ENCODE measurements at regions not wholly inside any gene's neighbourhood (a gene's known extent, or its start where the extent isn't known, plus 50 kb on each side); places are given as distances from the start of the nearest gene placed in this dataset.
A peak's percentile ranks its signal among the peaks of the same experiment; 100 is the strongest.

- DNase-seq (ENCODE audit: low spot score): no peak
Measured at GRCh38 chr6:149182262-149182661, 135.2 kb upstream of the TAB2 start.

- no peak for DNase-seq (ENCODE audit: low spot score)
Measured at GRCh38 chr6:149184523-149184922, 133.0 kb upstream of the TAB2 start.

- DNase-seq (ENCODE audit: low spot score): no peak
Measured at GRCh38 chr6:149185799-149186357, 131.6 kb upstream of the TAB2 start.

GRCh38 chr6:149186873-149187272, 130.6 kb upstream of the TAB2 start:
- no peak for DNase-seq (ENCODE audit: low spot score)

- DNase-seq (ENCODE audit: low spot score): peak; percentile 35
Measured at GRCh38 chr6:149190224-149190831, 127.2 kb upstream of the TAB2 start.

- peak; percentile 42 for DNase-seq (ENCODE audit: low spot score)
Measured at GRCh38 chr6:149194820-149195558, 122.5 kb upstream of the TAB2 start.

- DNase-seq (ENCODE audit: low spot score): no peak
Measured at GRCh38 chr6:149196091-149196490, 121.4 kb upstream of the TAB2 start.

- no peak for DNase-seq (ENCODE audit: low spot score)
Measured at GRCh38 chr6:149197482-149197881, 120.0 kb upstream of the TAB2 start.

GRCh38 chr6:149198265-149198664, 119.2 kb upstream of the TAB2 start:
- DNase-seq (ENCODE audit: low spot score): no peak

- DNase-seq (ENCODE audit: low spot score): no peak
Measured at GRCh38 chr6:149200282-149200945, 117.1 kb upstream of the TAB2 start.

GRCh38 chr6:149201068-149201655, 116.3 kb upstream of the TAB2 start:
- no peak for DNase-seq (ENCODE audit: low spot score)

GRCh38 chr6:149202100-149202499, 115.4 kb upstream of the TAB2 start:
- DNase-seq (ENCODE audit: low spot score): no peak

- no peak for DNase-seq (ENCODE audit: low spot score)
Measured at GRCh38 chr6:149202952-149203351, 114.6 kb upstream of the TAB2 start.

- no peak for DNase-seq (ENCODE audit: low spot score)
Measured at GRCh38 chr6:149203509-149203908, 114.0 kb upstream of the TAB2 start.

GRCh38 chr6:149208134-149208601, 109.3 kb upstream of the TAB2 start:
- DNase-seq (ENCODE audit: low spot score): no peak

GRCh38 chr6:149209871-149210775, 107.4 kb upstream of the TAB2 start:
- peak; percentile 76 for DNase-seq (ENCODE audit: low spot score)

- DNase-seq (ENCODE audit: low spot score): peak; percentile 64
Measured at GRCh38 chr6:149211046-149211571, 106.4 kb upstream of the TAB2 start.

GRCh38 chr6:149212206-149212605, 105.3 kb upstream of the TAB2 start:
- peak; percentile 68 for DNase-seq (ENCODE audit: low spot score)

GRCh38 chr6:149212892-149213801, 104.4 kb upstream of the TAB2 start:
- DNase-seq (ENCODE audit: low spot score): peak; percentile 72

GRCh38 chr6:149213829-149214228, 103.7 kb upstream of the TAB2 start:
- DNase-seq (ENCODE audit: low spot score): no peak

Data from activated CD4-positive, alpha-beta T cell treated with anti-CD3 and anti-CD28 coated beads, Interleukin-2, Interleukin-4, amounts not matched to agents 100 ng/mL and 50 ng/mL, durations not matched to agents 16 hours and 8 hours (primary cell).